ENCODE measurements at regions not wholly inside any gene's neighbourhood (a gene's known extent, or its start where the extent isn't known, plus 50 kb on each side); places are given as distances from the start of the nearest gene placed in this dataset.

GRCh38 chr11:103633819-103634590, 402.4 kb upstream of the DDI1 start:
- ChIA-PET CTCF (ENCODE audit: low intra/inter-chr PET ratio, low total read pairs) (no interaction called here), POLR2A (no interaction called here)
- BruUV-seq (replicated peaks) = no TSS peak
- intact Hi-C loops (cut with micrococcal nuclease; ENCODE audit: unreplicated experiment) (no loop called here), in situ Hi-C loops (cut with HindIII; ENCODE audit: extremely low pct_ligation_motif_present, low pct_unique_long_range_greater_than_20kb) (no loop called here)
- no peaks in the 10 kb centered on the region for H3K9me3 ChIP-seq (ENCODE audit: low read length)
- 17% methylated on average over 3 of the region's 3 CpGs for WGBS (ENCODE audit: low lambda C conversion rate)
- no peak overlapping the region for H3K27ac ChIP-seq (ENCODE audit: extremely low read length, insufficient read depth, low read length)
- no peaks in the 10 kb centered on the region for H3K27me3 ChIP-seq (ENCODE audit: control insufficient read depth in 1 of 2, insufficient read depth in 2 of 2, low read length in 2 of 2)
- no peak overlapping the region for H2AFZ ChIP-seq (ENCODE audit: low read length)
- ATAC-seq = no peak
- TF ChIP-seq SMAD9 (CRISPR knock-in tag; IDR thresholded peaks at IDR 0.05) (no peak), ZFP82 (CRISPR knock-in tag; IDR thresholded peaks at IDR 0.05; ENCODE audit: borderline replicate concordance) (no peak), CREB3 (CRISPR knock-in tag; IDR thresholded peaks at IDR 0.05) (no peak), SP1 (IDR thresholded peaks at IDR 0.05) (no peak), SP1 (CRISPR knock-in tag; IDR thresholded peaks at IDR 0.05) (no peak), POLR2AphosphoS5 (IDR thresholded peaks at IDR 0.05; ENCODE audit: low read depth, low read length) (no peak)
- TF ChIP-seq, protein P1, sequence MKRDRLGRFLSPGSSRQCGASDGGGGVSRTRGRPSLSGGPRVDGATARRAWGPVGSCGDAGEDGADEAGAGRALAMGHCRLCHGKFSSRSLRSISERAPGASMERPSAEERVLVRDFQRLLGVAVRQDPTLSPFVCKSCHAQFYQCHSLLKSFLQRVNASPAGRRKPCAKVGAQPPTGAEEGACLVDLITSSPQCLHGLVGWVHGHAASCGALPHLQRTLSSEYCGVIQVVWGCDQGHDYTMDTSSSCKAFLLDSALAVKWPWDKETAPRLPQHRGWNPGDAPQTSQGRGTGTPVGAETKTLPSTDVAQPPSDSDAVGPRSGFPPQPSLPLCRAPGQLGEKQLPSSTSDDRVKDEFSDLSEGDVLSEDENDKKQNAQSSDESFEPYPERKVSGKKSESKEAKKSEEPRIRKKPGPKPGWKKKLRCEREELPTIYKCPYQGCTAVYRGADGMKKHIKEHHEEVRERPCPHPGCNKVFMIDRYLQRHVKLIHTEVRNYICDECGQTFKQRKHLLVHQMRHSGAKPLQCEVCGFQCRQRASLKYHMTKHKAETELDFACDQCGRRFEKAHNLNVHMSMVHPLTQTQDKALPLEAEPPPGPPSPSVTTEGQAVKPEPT (CRISPR knock-in tag; IDR thresholded peaks at IDR 0.05; ENCODE audit: low read depth) = no peak
- TF ChIP-seq, protein P2, sequence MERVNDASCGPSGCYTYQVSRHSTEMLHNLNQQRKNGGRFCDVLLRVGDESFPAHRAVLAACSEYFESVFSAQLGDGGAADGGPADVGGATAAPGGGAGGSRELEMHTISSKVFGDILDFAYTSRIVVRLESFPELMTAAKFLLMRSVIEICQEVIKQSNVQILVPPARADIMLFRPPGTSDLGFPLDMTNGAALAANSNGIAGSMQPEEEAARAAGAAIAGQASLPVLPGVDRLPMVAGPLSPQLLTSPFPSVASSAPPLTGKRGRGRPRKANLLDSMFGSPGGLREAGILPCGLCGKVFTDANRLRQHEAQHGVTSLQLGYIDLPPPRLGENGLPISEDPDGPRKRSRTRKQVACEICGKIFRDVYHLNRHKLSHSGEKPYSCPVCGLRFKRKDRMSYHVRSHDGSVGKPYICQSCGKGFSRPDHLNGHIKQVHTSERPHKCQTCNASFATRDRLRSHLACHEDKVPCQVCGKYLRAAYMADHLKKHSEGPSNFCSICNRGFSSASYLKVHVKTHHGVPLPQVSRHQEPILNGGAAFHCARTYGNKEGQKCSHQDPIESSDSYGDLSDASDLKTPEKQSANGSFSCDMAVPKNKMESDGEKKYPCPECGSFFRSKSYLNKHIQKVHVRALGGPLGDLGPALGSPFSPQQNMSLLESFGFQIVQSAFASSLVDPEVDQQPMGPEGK (CRISPR knock-in tag; IDR thresholded peaks at IDR 0.05) = no peak
- no peak overlapping the region for H3K4me3 ChIP-seq (replicated peaks in 1 of 3; ENCODE audit: insufficient read depth in 1 of 3, low read depth in 2 of 3, low read length in 3 of 3)
- no peak overlapping the region for H3K4me2 ChIP-seq (ENCODE audit: low read depth, low read length)
- no peak for FAIRE-seq
- H3K9ac ChIP-seq (ENCODE audit: insufficient read depth, low read depth, low read length) = no peak overlapping the region
- no peaks in the 10 kb centered on the region for H4K20me1 ChIP-seq (ENCODE audit: insufficient read depth, low read length)
- H3K4me1 ChIP-seq (ENCODE audit: insufficient read depth, low read length) = no peaks in the 10 kb centered on the region
- no peaks in the 10 kb centered on the region for H3K79me2 ChIP-seq (ENCODE audit: insufficient read depth, low read length)
- no peak for DNase-seq (ENCODE audit: low spot score)
- H3K36me3 ChIP-seq (replicated peaks in 1 of 2; ENCODE audit: control insufficient read depth in 1 of 2, insufficient read depth in 2 of 2, low read length in 2 of 2) = no peaks in the 10 kb centered on the region

All from HepG2 (cell line).